RWPE1 (cell line): ENCODE measurements at regions not wholly inside any gene's neighbourhood (a gene's known extent, or its start where the extent isn't known, plus 50 kb on each side); places are given as distances from the start of the nearest gene placed in this dataset.

ENCODE experiments used
- CTCF ChIA-PET: fragments of 350-600 bp; sonication (Branson Sonifier 250); formaldehyde crosslinking; extraction: SDS; loops from one replicate; lab custom pipeline; 2021; lab: Yijun Ruan, JAX
- POLR2A ChIA-PET: fragments of 400-600 bp; formaldehyde crosslinking; extraction: SDS; loops from one replicate; lab custom pipeline; 2020; ENCODE audit warnings: antibody characterized with exemption; ENCODE audit not compliant: low non-redundant PET; lab: Yijun Ruan, JAX
- DNase-seq: peaks from one replicate; pipeline ENCODE4 v3.0.0; 2012; ENCODE audit warnings: low spot score
- H3K27ac ChIP-seq: fragments of 450-650 bp; 2 replicates; pipeline ENCODE4 v1.5.1; 2017
- CTCF ChIP-seq: fragments of 450-650 bp; conservative IDR thresholded peaks from 2 replicates; pipeline ENCODE4 v1.5.1; 2017; ENCODE audit warnings: low read depth, mild to moderate bottlenecking

- ChIA-PET CTCF (no interaction called here), POLR2A (no interaction called here)
- H3K27ac ChIP-seq: no peak overlapping the region
- no peak for DNase-seq
- no peak for TF ChIP-seq CTCF
Observed at GRCh38 chr12:96140174-96140573, 54.0 kb upstream of the ELK3 start.

GRCh38 chr12:96141216-96141912 lies 52.8 kb upstream of the ELK3 start:
- no peak for DNase-seq
- POLR2A ChIA-PET: no interaction called here
- CTCF ChIA-PET: no interaction called here
- no peak overlapping the region for H3K27ac ChIP-seq
- TF ChIP-seq CTCF: no peak

- CTCF ChIA-PET: no interaction called here
- POLR2A ChIA-PET: no interaction called here
- H3K27ac ChIP-seq: no peak overlapping the region
- TF ChIP-seq CTCF: no peak
- no peak for DNase-seq
Observed at GRCh38 chr12:96143392-96143791, 50.8 kb upstream of the ELK3 start.

- no peak overlapping the region for H3K27ac ChIP-seq
- POLR2A ChIA-PET: no interaction called here
- no peak for TF ChIP-seq CTCF
- no peak for DNase-seq
- CTCF ChIA-PET: no interaction called here
Observed at GRCh38 chr12:96143827-96144565, 50.2 kb upstream of the ELK3 start.
